Brain pericyte (primary cell): ENCODE measurements at regions not wholly inside any gene's neighbourhood (a gene's known extent, or its start where the extent isn't known, plus 50 kb on each side); places are given as distances from the start of the nearest gene placed in this dataset.
A peak's percentile ranks its signal among the peaks of the same experiment; 100 is the strongest.

Experiments
- DNase-seq: peaks from one replicate; pipeline ENCODE4 v3.0.0-alpha.2; 2012; ENCODE audit warnings: low read depth, low spot score

DNA sequence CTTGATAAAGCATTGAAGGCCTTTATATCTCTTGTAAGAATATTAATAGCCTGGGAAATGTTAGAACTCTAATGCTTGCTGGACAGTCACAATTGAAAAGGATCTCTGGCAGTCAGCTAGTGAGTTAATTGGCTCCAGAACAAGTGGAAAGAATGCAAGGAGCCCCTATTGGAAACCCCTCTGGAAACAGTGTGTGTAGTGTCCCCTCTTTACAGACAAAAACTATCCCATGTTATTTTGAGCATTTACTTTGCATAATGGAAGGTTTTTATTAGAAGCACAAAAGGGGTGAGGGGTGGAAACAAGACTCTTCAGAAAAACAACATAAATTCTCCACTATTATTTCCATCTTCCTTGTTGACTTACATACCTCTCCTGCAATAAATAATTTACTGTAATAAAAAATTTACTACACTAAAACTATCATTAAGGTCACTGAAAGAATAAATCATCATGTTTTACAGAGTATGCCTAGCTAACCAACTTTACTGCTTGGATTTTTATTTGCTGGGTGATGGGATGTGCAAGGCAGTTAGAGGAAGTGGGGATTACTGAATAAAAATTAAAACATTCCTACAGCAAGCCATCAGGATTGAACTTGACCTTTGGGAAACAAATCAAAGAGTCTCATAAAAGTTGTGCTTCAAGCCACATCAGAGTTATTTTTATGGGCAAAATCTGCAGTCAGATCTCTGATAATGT, 610.4 kb downstream of the TBC1D4 start:
- DNase-seq = no peak

GRCh38 chr13:74870865-74871264, 611.1 kb downstream of the TBC1D4 start:
- no peak for DNase-seq

- no peak for DNase-seq
These were observed 612.1 kb downstream of the TBC1D4 start for GRCh38 chr13:74869846-74870245.

DNA sequence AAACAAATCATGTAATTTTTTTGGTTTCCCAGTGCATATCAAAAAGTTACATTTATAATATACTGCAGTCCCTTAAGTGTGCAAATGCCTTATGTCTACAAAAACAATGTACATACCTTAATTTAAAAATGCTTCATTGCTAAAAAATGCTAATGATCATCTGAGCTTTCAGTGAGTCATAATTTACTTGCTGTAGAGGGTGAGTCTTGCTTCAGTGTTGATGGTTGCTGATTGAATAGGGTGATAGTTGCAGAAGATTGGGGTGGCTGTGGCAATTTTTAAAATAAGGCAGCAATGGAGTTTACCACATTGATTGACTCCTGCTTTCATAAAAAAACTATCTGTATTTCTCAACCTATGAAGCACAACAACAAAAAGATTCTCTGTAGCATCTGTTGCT, 613.9 kb downstream of the TBC1D4 start:
- no peak for DNase-seq

GRCh38 chr13:74867460-74867859, 614.5 kb downstream of the TBC1D4 start:
- no peak for DNase-seq

- DNase-seq = no peak
These were observed 615.9 kb downstream of the TBC1D4 start for GRCh38 chr13:74866101-74866500.

- DNase-seq = no peak
These were observed 616.3 kb downstream of the TBC1D4 start for GRCh38 chr13:74865656-74866055.

DNA sequence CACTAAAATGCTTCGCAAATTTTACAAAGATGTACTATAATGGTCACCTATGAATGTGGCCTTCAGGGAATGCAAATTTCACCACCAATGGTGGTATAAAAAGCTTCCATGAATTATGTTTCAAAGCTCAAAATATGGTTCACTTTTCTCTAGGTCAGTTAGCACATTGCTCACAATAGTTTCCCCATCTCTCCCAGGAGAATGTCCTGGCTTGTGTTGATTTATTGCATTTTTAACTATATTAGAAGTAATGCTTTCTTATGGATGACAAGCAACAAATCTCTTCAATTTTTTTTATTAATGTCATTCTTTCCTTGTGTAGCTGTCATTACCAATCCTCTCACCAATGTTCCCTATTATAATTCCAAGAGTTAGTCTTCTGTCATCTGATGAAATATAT, 621.2 kb downstream of the TBC1D4 start:
- DNase-seq = no peak

- no peak for DNase-seq
These were observed 631.1 kb downstream of the TBC1D4 start for GRCh38 chr13:74850893-74851292.

- no peak for DNase-seq
These were observed 634.0 kb downstream of the TBC1D4 start for GRCh38 chr13:74847966-74848365.

DNA sequence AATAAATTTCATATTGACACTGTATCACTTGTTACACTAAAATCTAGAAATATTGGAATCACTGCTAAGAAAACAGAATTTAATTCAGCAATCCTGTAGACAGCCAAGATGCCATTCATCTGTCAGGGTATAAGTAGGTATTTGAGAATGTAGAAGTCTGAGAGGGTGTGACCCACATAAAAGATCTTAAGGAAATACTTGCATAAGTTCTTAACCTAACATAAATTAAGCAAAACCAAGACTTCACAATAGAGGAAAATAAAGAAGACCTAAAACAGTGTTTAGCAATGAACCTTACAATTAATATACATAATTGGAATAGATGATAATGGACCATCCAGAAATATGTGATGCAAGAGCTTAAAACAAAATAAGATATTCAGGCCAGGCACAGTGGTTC, 636.2 kb downstream of the TBC1D4 start:
- no peak for DNase-seq

DNA sequence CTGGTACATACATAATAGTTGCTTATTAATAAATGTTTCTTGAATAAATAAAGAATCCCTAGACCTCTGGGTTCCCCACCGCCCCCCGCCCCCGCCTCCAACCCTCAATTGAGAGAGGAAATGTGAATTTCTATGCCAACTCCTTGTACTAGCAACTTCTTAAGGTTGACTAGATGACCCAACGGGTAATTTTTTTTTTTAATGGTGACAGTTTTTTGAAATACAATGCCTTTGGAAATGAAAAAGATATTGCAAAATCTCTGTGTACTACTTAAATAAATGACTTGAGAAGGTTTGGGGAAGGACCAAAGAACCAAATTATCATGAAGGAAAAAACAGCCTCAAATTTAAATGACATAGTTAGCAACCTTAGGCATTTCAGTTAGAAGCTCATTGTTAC, 640.3 kb downstream of the TBC1D4 start:
- no peak for DNase-seq

- no peak for DNase-seq
These were observed 640.8 kb downstream of the TBC1D4 start for GRCh38 chr13:74841123-74841522.

GRCh38 chr13:74839656-74840055, 642.3 kb downstream of the TBC1D4 start:
- no peak for DNase-seq

- DNase-seq = no peak
These were observed 643.9 kb downstream of the TBC1D4 start for GRCh38 chr13:74838096-74838495.

DNA sequence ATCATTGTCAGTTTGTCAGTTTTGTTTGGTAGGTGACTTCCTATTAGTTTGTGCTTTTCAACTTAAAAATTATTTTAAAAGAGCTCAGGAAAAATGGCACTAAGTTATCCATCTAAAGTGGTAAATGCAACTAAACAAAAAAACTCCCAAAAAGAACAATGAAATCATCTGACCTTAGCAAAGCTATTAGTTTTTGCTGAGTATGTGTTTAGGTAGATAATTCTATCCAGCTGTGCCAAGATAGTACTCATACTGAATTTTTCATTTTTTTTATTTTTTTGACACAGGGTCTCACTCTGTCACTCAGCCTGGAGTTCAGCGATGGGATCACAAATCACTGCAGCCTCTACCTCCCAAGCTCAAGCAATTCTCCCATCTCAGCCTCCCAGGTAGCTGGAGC, 645.3 kb downstream of the TBC1D4 start:
- DNase-seq = no peak

DNA sequence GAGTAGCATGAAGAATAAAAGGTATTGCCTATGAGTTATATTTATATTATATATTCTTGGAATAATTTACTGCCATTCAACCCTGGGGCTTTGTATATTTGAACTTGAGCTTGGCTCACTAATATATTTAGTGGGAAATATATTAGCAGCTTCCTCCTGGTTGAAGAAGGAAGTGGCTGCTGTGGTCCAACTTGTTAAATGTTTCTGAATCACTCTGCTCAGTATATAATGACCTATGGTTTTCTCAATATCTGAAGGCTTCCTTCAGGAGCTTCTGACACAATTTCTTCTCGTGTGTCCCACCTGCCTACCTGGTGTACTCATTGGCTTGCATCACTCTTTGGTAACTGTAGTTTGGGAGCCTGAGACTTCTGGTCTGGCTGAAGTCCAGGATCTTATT, 646.4 kb downstream of the TBC1D4 start:
- no peak for DNase-seq

GRCh38 chr13:74825938-74826246, 656.1 kb downstream of the TBC1D4 start:
- DNase-seq = no peak

- peak; percentile 15 for DNase-seq
These were observed 656.6 kb downstream of the TBC1D4 start for GRCh38 chr13:74825152-74825937.

DNA sequence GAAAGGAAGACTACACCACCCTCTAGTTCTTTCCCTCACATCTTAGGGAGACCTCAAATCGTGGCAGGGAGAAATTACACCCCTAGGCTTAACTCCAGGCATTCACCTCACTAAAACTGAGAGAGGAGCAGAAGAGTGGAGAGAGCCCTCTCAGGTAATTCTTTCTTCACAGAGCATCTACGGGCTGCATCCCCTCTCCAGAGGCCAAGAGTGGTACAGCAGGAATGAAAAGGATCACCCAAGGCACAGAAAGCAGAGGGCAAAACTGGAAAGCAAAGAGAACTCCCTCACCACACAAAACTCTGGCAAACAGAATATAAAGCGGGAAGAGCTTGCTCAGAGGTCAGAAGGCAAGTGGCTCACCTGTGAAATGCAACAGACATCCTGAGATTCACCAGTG, 661.2 kb downstream of the TBC1D4 start:
- no peak for DNase-seq

DNA sequence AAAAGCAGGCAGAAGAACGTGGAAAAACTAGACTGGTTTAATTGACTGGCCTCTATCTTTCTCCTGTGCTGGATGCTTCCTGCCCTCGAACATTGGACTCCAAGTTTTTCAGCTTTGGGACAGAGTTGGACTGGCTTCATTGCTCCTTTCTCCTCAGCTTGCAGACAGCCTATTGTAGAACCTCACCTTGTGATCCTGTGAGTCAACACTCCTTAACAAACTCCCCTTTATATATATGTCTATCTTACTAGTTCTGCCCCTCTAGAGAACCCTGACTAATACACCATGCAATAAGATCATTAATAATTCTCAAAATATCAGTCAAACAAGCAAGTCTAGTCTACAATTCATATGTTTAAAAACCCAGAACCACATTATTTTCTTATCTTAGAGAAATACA, 662.4 kb downstream of the TBC1D4 start:
- no peak for DNase-seq

- DNase-seq = no peak
These were observed 665.2 kb downstream of the TBC1D4 start for GRCh38 chr13:74816737-74817136.

- DNase-seq = no peak
These were observed 662.0 kb upstream of the KLF12 start for GRCh38 chr13:74796157-74796556.

GRCh38 chr13:74795526-74795925, 661.3 kb upstream of the KLF12 start:
- DNase-seq = no peak
